ENCODE measurements at regions not wholly inside any gene's neighbourhood (a gene's known extent, or its start where the extent isn't known, plus 50 kb on each side); places are given as distances from the start of the nearest gene placed in this dataset.

DNA sequence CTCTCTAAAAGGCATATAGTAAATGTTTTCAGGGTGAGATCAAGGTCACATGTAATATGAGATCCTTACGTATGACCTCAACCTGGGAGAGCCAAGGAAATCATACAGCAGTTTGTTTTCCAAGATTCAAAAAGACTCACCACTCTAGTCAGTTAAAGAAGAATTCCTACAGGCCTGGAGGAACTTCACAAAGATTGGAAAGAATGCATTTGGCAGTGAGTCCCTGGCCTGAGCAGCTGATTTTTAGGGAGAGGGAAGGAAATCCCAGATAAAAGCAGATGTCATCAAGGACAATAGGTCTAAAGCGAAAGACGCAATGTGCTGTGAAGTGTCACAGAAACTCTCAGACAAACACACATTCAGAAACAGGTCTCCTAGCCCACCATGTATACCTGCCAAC, 424.0 kb upstream of the ZNF462 start:
- H3K27ac ChIP-seq: no peak overlapping the region
- H3K36me3 ChIP-seq: no peaks in the 10 kb centered on the region
- TF ChIP-seq, protein P1, sequence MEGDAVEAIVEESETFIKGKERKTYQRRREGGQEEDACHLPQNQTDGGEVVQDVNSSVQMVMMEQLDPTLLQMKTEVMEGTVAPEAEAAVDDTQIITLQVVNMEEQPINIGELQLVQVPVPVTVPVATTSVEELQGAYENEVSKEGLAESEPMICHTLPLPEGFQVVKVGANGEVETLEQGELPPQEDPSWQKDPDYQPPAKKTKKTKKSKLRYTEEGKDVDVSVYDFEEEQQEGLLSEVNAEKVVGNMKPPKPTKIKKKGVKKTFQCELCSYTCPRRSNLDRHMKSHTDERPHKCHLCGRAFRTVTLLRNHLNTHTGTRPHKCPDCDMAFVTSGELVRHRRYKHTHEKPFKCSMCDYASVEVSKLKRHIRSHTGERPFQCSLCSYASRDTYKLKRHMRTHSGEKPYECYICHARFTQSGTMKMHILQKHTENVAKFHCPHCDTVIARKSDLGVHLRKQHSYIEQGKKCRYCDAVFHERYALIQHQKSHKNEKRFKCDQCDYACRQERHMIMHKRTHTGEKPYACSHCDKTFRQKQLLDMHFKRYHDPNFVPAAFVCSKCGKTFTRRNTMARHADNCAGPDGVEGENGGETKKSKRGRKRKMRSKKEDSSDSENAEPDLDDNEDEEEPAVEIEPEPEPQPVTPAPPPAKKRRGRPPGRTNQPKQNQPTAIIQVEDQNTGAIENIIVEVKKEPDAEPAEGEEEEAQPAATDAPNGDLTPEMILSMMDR (IDR thresholded peaks at IDR 0.05): no peak
- no peak overlapping the region for H3K4me3 ChIP-seq (replicated peaks in 1 of 3)
- H3K9me3 ChIP-seq: no peaks in the 10 kb centered on the region
- WGBS, 2 donors: 57 to 80% methylated on average over 3 of the region's 3 CpGs
- intact Hi-C loops (cut with DNase I): no loop called here
- H3K27me3 ChIP-seq: no peaks in the 10 kb centered on the region
- no peaks in the 10 kb centered on the region for H3K4me1 ChIP-seq
- no peak for DNase-seq

DNA sequence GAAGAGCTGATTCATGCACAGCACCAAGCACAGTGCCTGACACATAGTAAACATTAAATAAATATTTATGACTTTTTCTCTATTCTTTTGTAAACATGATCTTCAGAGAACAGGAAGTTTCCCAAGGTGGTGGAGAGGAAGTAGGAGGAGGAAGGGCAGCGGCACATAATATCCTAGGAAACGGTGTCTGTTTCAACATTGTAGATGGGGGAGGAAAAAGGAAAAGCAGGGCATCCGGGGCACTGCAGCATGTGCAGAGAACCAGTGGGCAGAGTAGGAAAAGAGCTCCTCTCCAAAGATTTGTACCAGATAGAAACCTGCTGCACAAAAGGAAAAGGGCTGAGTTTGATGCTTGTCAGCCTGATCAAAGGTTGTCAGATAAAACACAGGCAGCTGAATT, 421.7 kb upstream of the ZNF462 start:
- Histone ChIP-seq H3K36me3 (no peaks in the 10 kb centered on the region), H3K9me3 (no peaks in the 10 kb centered on the region), H3K27ac (no peak overlapping the region), H3K4me1 (no peaks in the 10 kb centered on the region), H3K27me3 (no peaks in the 10 kb centered on the region), H3K4me3 (replicated peaks in 1 of 3) (no peak overlapping the region)
- no peak for TF ChIP-seq POLR2A (IDR thresholded peaks at IDR 0.05)
- TF ChIP-seq, protein P1 (IDR thresholded peaks at IDR 0.05): no peak
- intact Hi-C loops (cut with DNase I): no loop called here
- DNase-seq: peak in 1 of 2 donors; percentile 2
- 73 to 82% methylated on average over 3 of the region's 3 CpGs for WGBS, 2 donors

DNA sequence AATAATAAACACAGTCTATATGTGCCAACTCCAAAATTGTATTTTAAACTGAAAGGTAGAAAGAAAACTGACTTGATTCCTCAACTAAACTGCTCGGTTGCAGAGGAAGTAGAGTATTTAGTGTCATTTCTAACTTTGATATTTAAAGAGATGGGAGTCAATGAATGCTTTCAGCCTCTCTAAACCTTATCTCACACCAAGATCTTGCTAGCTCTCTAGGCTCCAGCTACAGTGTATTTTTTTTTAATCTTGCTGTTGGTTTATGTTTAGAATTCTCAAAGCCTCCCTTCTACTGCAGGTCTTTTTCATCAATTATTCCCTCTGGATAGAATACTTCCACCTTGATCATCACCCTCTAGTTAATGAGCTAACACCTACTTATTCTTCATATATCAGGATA, 419.4 kb upstream of the ZNF462 start:
- H3K9me3 ChIP-seq: no peaks in the 10 kb centered on the region
- no peak overlapping the region for H3K4me3 ChIP-seq (replicated peaks in 1 of 3)
- no peak overlapping the region for H3K27ac ChIP-seq
- TF ChIP-seq, protein P1 (IDR thresholded peaks at IDR 0.05): no peak
- TF ChIP-seq POLR2A (IDR thresholded peaks at IDR 0.05): no peak
- H3K4me1 ChIP-seq: no peaks in the 10 kb centered on the region
- H3K27me3 ChIP-seq: no peaks in the 10 kb centered on the region
- WGBS, 2 donors: 31 to 42% methylated on average over 1 of the region's 1 CpG
- no peaks in the 10 kb centered on the region for H3K36me3 ChIP-seq
- no peak for DNase-seq
- intact Hi-C loops (cut with DNase I): no loop called here

DNA sequence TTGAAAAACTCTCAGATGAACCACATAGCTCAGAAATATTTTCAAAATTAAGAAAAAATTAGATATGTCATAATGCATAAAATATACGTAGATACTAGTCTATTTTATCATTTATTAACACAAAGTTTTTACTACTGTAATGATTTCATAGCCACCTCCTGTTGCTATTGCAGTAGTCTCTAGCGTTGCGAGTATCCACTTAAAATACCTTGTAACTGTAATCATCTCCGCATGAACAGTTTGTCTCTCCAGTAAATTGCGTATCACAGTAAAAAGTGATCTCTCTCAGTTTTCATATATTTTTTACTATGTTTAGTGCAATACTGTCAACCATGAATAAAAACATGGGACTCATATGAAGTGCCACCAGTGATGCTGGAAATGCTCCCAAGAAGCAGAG, 417.9 kb upstream of the ZNF462 start:
- Histone ChIP-seq H3K4me1 (no peaks in the 10 kb centered on the region), H3K4me3 (replicated peaks in 1 of 3) (no peak overlapping the region), H3K36me3 (no peaks in the 10 kb centered on the region), H3K9me3 (no peaks in the 10 kb centered on the region), H3K27ac (no peak overlapping the region), H3K27me3 (no peaks in the 10 kb centered on the region)
- DNase-seq: no peak
- 43 to 57% methylated on average over 5 of the region's 5 CpGs for WGBS, 2 donors
- intact Hi-C loops (cut with DNase I): no loop called here
- TF ChIP-seq, protein P1 (IDR thresholded peaks at IDR 0.05): no peak
- no peak for TF ChIP-seq POLR2A (IDR thresholded peaks at IDR 0.05)

DNA sequence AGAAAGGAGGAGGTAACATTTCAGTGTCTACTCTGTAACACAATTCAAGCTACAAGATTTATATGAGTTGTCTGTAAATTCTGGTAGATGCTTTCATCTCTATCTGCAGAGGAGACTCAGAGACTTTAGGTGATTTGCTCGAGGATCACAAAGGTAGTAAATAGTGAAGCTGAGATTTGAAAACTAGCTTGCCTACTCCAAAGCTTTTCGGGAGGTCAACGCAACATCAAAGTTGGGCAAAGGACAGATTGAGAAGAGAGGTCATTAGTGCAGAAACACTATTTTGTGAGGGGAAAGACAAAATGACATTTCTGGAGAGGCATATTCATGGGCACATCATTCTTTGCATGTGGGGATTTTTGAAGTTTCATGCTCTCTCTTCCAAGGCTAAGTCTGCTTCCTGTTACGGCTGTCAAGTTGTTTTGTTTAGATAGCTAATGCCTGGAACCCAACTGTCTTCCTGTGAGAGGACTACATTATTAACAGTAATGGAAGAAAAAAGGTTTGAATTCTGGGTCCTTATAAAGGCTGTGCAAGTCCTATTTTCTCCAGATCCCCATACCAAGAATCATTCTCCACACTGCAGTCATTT, 413.5 kb upstream of the ZNF462 start:
- no peaks in the 10 kb centered on the region for H3K36me3 ChIP-seq
- WGBS, 2 donors: 77 to 79% methylated on average over 4 of the region's 4 CpGs
- H3K4me3 ChIP-seq (replicated peaks in 1 of 3): no peak overlapping the region
- H3K27me3 ChIP-seq: no peaks in the 10 kb centered on the region
- H3K9me3 ChIP-seq: no peaks in the 10 kb centered on the region
- intact Hi-C loops (cut with DNase I): no loop called here
- TF ChIP-seq, protein P1 (IDR thresholded peaks at IDR 0.05): no peak
- no peak for TF ChIP-seq POLR2A (IDR thresholded peaks at IDR 0.05)
- no peak for DNase-seq
- H3K4me1 ChIP-seq: no peaks in the 10 kb centered on the region
- no peak overlapping the region for H3K27ac ChIP-seq
